H9 (cell line): ENCODE measurements at regions not wholly inside any gene's neighbourhood (a gene's known extent, or its start where the extent isn't known, plus 50 kb on each side); places are given as distances from the start of the nearest gene placed in this dataset.

Experiments
- DNase-seq: peaks from one replicate; pipeline ENCODE4 v3.0.0-alpha.2; 2017
- H2AFZ ChIP-seq: one replicate; pipeline ENCODE4 v1.6.1; 2013; ENCODE audit warnings: mild to moderate bottlenecking, low read length, control low read depth, moderate library complexity
- H2AK5ac ChIP-seq: 2 replicates; pipeline ENCODE4 v1.6.1; 2013; ENCODE audit warnings: low read length, control low read depth, mixed read lengths; ENCODE audit not compliant: insufficient read length
- H2BK120ac ChIP-seq: one replicate; pipeline ENCODE4 v1.6.1; 2013; ENCODE audit warnings: low read depth, mild to moderate bottlenecking, low read length, control low read depth, inconsistent platforms; ENCODE audit not compliant: poor library complexity, severe bottlenecking
- H2BK12ac ChIP-seq: 2 replicates; pipeline ENCODE4 v1.6.1; 2013; ENCODE audit warnings: low read length, control low read depth, mixed read lengths, low read depth; ENCODE audit not compliant: insufficient read length
- H2BK15ac ChIP-seq: 2 replicates; pipeline ENCODE4 v1.6.1; 2013; ENCODE audit warnings: low read depth, low read length, control low read depth
- H2BK20ac ChIP-seq: one replicate; pipeline ENCODE4 v1.6.1; 2013; ENCODE audit warnings: low read depth, mild to moderate bottlenecking, low read length, control low read depth, inconsistent platforms; ENCODE audit not compliant: poor library complexity, severe bottlenecking
- H2BK5ac ChIP-seq: 2 replicates; pipeline ENCODE4 v1.6.1; 2013; ENCODE audit warnings: low read length, control low read depth, mixed read lengths; ENCODE audit not compliant: insufficient read length
- H3K14ac ChIP-seq: 2 replicates; pipeline ENCODE4 v1.6.1; 2013; ENCODE audit warnings: low read length, control low read depth; ENCODE audit not compliant: insufficient read depth
- H3K18ac ChIP-seq: 2 replicates; pipeline ENCODE4 v1.6.1; 2013; ENCODE audit warnings: low read depth, mild to moderate bottlenecking, mixed read lengths, low read length, control low read depth; ENCODE audit not compliant: insufficient read length
- H3K23ac ChIP-seq: 2 replicates; pipeline ENCODE4 v1.6.1; 2013; ENCODE audit warnings: low read length, control low read depth, mixed read lengths, low read depth; ENCODE audit not compliant: insufficient read length
- H3K23me2 ChIP-seq: 2 replicates; pipeline ENCODE4 v1.6.1; 2013; ENCODE audit warnings: low read depth, mild to moderate bottlenecking, mixed read lengths, low read length, control low read depth; ENCODE audit not compliant: insufficient read length, poor library complexity, severe bottlenecking
- H3K27ac ChIP-seq: 2 replicates; pipeline ENCODE4 v1.5.1; 2013; ENCODE audit warnings: low read length, control low read depth, mixed read lengths, low read depth; ENCODE audit not compliant: insufficient read length
- H3K27me3 ChIP-seq: 2 replicates; pipeline ENCODE4 v1.6.1; 2013; ENCODE audit warnings: low read length, control low read depth, inconsistent platforms; ENCODE audit not compliant: insufficient read depth
- H3K4ac ChIP-seq: 2 replicates; pipeline ENCODE4 v1.6.1; 2013; ENCODE audit warnings: low read depth, mild to moderate bottlenecking, control low read depth, inconsistent platforms, low read length, moderate library complexity
- H3K4me1 ChIP-seq: 2 replicates; pipeline ENCODE4 v1.6.1; 2013; ENCODE audit warnings: low read length, control low read depth, inconsistent platforms; ENCODE audit not compliant: insufficient read depth
- H3K4me2 ChIP-seq: 2 replicates; pipeline ENCODE4 v1.6.1; 2013; ENCODE audit warnings: low read length, control low read depth, mixed read lengths; ENCODE audit not compliant: insufficient read length, insufficient read depth
- H3K56ac ChIP-seq: 2 replicates; pipeline ENCODE4 v1.6.1; 2013; ENCODE audit warnings: low read depth, mild to moderate bottlenecking, mixed read lengths, low read length, control low read depth; ENCODE audit not compliant: insufficient read length
- H3K79me1 ChIP-seq: 2 replicates; pipeline ENCODE4 v1.6.1; 2013; ENCODE audit warnings: low read depth, mild to moderate bottlenecking, moderate library complexity, low read length, control low read depth, inconsistent platforms; ENCODE audit not compliant: insufficient read depth, poor library complexity, severe bottlenecking
- H3K79me2 ChIP-seq: 2 replicates; pipeline ENCODE4 v1.6.1; 2013; ENCODE audit warnings: low read length, control low read depth, inconsistent platforms; ENCODE audit not compliant: insufficient read depth
- H3K9ac ChIP-seq: 2 replicates; pipeline ENCODE4 v1.6.1; 2013; ENCODE audit warnings: low read length, control low read depth, mixed read lengths; ENCODE audit not compliant: insufficient read length; ENCODE audit errors: extremely low read depth
- H3K9me3 ChIP-seq: one replicate; pipeline ENCODE4 v1.6.1; 2013; ENCODE audit warnings: low read depth, low read length, inconsistent platforms; ENCODE audit not compliant: control insufficient read depth
- H3T11ph ChIP-seq: one replicate; pipeline ENCODE4 v1.6.1; 2013; ENCODE audit warnings: mild to moderate bottlenecking, low read length, control low read depth, inconsistent platforms
- H4K20me1 ChIP-seq: one replicate; pipeline ENCODE4 v1.6.1; 2013; ENCODE audit not compliant: control insufficient read depth, insufficient read length, insufficient read depth
- H4K5ac ChIP-seq: 2 replicates; pipeline ENCODE4 v1.6.1; 2013; ENCODE audit warnings: low read depth, mild to moderate bottlenecking, mixed read lengths, low read length, control low read depth; ENCODE audit not compliant: insufficient read length
- H4K8ac ChIP-seq: replicated peaks from 2 replicates; pipeline ENCODE4 v1.6.1; 2013; ENCODE audit warnings: low read length, control low read depth, mixed read lengths, low read depth; ENCODE audit not compliant: insufficient read length
- H4K91ac ChIP-seq: 2 replicates; pipeline ENCODE4 v1.6.1; 2013; ENCODE audit warnings: low read depth, mild to moderate bottlenecking, moderate library complexity, mixed read lengths, low read length, control low read depth; ENCODE audit not compliant: insufficient read length
- H3K27ac Mint-ChIP-seq, 3 experiments: 2 replicates in 2 of 3; 3 replicates in 1 of 3; pipeline ENCODE4 v1.8.0; 2020 to 2021; ENCODE audit warnings: mixed read lengths in 3 of 3, mild to moderate bottlenecking in 1 of 3, moderate library complexity in 1 of 3
- H3K27me3 Mint-ChIP-seq: 2 replicates; pipeline ENCODE4 v1.8.0; 2021; ENCODE audit warnings: low read depth, mild to moderate bottlenecking, moderate library complexity, mixed read lengths
- H3K36me3 Mint-ChIP-seq, 3 experiments: 2 replicates in 2 of 3; 3 replicates in 1 of 3; pipeline ENCODE4 v1.8.0; 2020 to 2021; ENCODE audit warnings: low read depth in 3 of 3, mixed read lengths in 3 of 3; ENCODE audit not compliant: insufficient read depth in 1 of 3
- H3K4me1 Mint-ChIP-seq, 2 experiments: 2 replicates each; pipeline ENCODE4 v1.8.0; 2020; ENCODE audit warnings: mixed read lengths in 2 of 2
- H3K4me3 Mint-ChIP-seq, 2 experiments: 2 replicates in 1 of 2; 3 replicates in 1 of 2; pipeline ENCODE4 v1.8.0; 2020 to 2021; ENCODE audit warnings: mild to moderate bottlenecking in 2 of 2, mixed read lengths in 2 of 2, moderate library complexity in 1 of 2
- H3K9me3 Mint-ChIP-seq, 2 experiments: 2 replicates in 1 of 2; 3 replicates in 1 of 2; pipeline ENCODE4 v1.8.0; 2020; ENCODE audit warnings: mild to moderate bottlenecking in 2 of 2, mixed read lengths in 2 of 2, moderate library complexity in 1 of 2
- WGBS: extraction: QIAGEN DNeasy Blood & Tissue Kit; methylation state at CpG from one replicate; pipeline ENCODE4 v1.1.7; 2013; ENCODE audit warnings: missing lambda C conversion rate, low lambda C conversion rate, mixed read lengths; ENCODE audit not compliant: insufficient read length; ENCODE audit errors: extremely low coverage; 5-methylcytosine and 5-hydroxymethylcytosine counted together
- TF ChIP-seq, protein P1 (sequence below): fragments of 200-600 bp; sonication (generic); conservative IDR thresholded peaks from 3 replicates; pipeline ENCODE4 v1.8.0; 2021; ENCODE audit warnings: antibody characterized with exemption, mild to moderate bottlenecking

DNA sequence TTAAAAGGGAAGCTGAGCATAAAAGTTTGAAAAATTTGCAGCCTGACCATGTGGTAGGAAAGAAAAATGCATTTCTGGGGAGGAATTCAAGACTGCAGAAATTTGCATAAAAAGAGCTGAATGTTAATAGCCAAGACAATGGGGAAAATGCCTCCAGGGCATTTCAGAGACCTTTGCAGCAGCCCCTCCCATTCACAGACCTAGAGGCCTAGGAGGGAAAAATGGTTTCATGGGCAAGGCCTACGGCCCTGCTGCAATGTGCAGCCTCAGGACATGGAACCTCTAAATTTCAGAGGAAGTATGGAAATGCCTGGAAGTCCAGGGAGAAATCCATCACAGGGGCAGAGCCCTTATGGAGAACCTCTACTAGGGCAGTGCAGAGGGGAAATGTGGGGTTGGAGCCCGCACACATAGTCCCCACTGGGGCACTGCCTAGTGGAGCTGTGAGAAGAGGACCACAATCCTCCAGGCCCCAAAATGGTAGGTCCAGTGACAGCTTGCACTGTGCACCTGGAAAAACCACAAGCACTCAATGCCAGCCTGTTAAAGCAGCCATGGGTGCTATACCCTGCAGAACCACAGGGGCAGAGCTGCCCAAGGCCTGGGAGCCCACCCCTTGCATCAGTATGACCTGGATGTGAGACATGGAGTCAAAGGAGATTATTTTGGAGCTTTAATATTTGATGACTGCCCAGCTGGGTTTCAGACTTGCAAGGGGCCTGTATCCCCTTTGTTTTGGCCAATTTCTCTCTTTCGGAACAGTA lies 243.8 kb downstream of the DNAJB9 start:
- Histone ChIP-seq H3K79me2 (no peaks in the 10 kb centered on the region), H3K9ac (no peak overlapping the region), H4K5ac (no peak overlapping the region), H3K4me2 (no peak overlapping the region), H4K8ac (no peak overlapping the region), H3K23me2 (no peaks in the 10 kb centered on the region), H3K23ac (no peak overlapping the region), H3K27ac (no peak overlapping the region), H3T11ph (no peak overlapping the region), H3K56ac (no peak overlapping the region), H4K91ac (no peak overlapping the region), H3K4me1 (no peaks in the 10 kb centered on the region), H2BK15ac (no peak overlapping the region), H2BK120ac (no peak overlapping the region), H2BK20ac (no peak overlapping the region), H2BK5ac (no peak overlapping the region), H3K4ac (no peak overlapping the region), H3K9me3 (no peaks in the 10 kb centered on the region), H3K18ac (no peak overlapping the region), H3K14ac (no peak overlapping the region), H4K20me1 (no peaks in the 10 kb centered on the region), H2AFZ (no peak overlapping the region), H3K27me3 (no peaks in the 10 kb centered on the region), H2AK5ac (no peak overlapping the region), H2BK12ac (no peak overlapping the region), H3K79me1 (no peaks in the 10 kb centered on the region)
- TF ChIP-seq, protein P1, sequence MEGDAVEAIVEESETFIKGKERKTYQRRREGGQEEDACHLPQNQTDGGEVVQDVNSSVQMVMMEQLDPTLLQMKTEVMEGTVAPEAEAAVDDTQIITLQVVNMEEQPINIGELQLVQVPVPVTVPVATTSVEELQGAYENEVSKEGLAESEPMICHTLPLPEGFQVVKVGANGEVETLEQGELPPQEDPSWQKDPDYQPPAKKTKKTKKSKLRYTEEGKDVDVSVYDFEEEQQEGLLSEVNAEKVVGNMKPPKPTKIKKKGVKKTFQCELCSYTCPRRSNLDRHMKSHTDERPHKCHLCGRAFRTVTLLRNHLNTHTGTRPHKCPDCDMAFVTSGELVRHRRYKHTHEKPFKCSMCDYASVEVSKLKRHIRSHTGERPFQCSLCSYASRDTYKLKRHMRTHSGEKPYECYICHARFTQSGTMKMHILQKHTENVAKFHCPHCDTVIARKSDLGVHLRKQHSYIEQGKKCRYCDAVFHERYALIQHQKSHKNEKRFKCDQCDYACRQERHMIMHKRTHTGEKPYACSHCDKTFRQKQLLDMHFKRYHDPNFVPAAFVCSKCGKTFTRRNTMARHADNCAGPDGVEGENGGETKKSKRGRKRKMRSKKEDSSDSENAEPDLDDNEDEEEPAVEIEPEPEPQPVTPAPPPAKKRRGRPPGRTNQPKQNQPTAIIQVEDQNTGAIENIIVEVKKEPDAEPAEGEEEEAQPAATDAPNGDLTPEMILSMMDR, result no peak
- Mint-ChIP-seq H3K27me3 (no peaks in the 10 kb centered on the region), H3K36me3 (peaks cover 2 to 21% (median 6%) of the 10 kb centered on the region in 3 experiments), H3K9me3 (peaks cover 9 to 15% of the 10 kb centered on the region in 2 experiments; a peak in 4 of 5 replicates), H3K4me3 (no peak overlapping the region), H3K4me1 (peaks cover 6 to 7% of the 10 kb centered on the region in 2 experiments), H3K27ac (no peak overlapping the region; a peak in 1 of 7 replicates)
- DNase-seq, result peak; percentile 28
- no CpG with 5 or more reads among the region's 3 CpGs for WGBS
